Activated T-cell treated with anti-CD3 and anti-CD28 coated beads, Interleukin-2, amount 50 U/mL, for 4 hours (primary cell): ENCODE measurements at regions not wholly inside any gene's neighbourhood (a gene's known extent, or its start where the extent isn't known, plus 50 kb on each side); places are given as distances from the start of the nearest gene placed in this dataset.
"Not testable (repeated sequence)": the region's sequence is repeated elsewhere in the genome, so short reads cannot be mapped to it uniquely, and the experiment has no call there.

ENCODE experiments used
- ATAC-seq, 2 donors: fragments of 200-7000 bp; cut with Tn5 transposase; one replicate each; pipeline ENCODE4 v1.10.0; 2021
- DNase-seq: peaks from one replicate; pipeline ENCODE4 v3.0.0-alpha.2; 2020
- H3K27me3 Mint-ChIP-seq: one replicate; pipeline ENCODE4 v1.8.0; 2021; ENCODE audit warnings: low read depth, mixed read lengths
- H3K36me3 Mint-ChIP-seq: one replicate; pipeline ENCODE4 v1.8.0; 2022; ENCODE audit warnings: mixed read lengths; ENCODE audit not compliant: insufficient read depth
- H3K4me1 Mint-ChIP-seq: one replicate; pipeline ENCODE4 v1.8.0; 2021; ENCODE audit warnings: low read depth, mixed read lengths
- H3K4me3 Mint-ChIP-seq: one replicate; pipeline ENCODE4 v1.8.0; 2021; ENCODE audit warnings: mild to moderate bottlenecking, moderate library complexity, mixed read lengths
- H3K9me3 Mint-ChIP-seq: one replicate; pipeline ENCODE4 v1.8.0; 2021; ENCODE audit warnings: mixed read lengths

DNA sequence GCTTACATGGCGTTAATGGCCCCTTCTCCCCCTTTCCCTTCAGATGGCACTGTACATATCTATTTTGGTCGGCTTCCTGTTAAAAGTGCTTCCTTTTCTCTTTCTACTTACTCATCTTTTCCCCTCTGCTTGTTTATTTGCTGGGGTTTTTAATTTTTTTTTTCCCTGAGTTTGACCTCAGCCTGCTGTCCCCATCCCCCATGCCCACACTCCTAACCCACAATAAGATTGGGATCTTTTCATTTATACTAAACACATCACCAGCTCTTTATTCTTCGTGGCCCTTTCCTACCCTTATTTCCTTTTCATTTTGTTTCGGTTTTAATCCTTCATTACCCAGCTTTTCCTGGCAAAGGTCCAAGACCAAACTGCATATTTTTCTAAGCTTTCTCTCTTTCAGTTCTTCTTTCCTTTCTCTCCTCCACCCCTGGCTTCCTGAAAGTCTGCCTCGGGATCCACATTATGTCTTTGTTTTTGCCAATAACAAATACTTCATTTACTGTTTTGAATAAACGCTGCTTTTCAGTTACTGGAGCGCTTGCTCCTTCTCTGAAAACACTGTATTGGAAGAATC, 152.0 kb upstream of the USP9X start:
- DNase-seq (no peak), ATAC-seq (peak; percentile 61 to 69)
- Mint-ChIP-seq H3K36me3 (no peaks in the 10 kb centered on the region), H3K27me3 (no peaks in the 10 kb centered on the region), H3K4me1 (peaks cover 21% of the 10 kb centered on the region), H3K4me3 (peak overlapping the region; percentile 78), H3K9me3 (peaks cover 2% of the 10 kb centered on the region)

DNA sequence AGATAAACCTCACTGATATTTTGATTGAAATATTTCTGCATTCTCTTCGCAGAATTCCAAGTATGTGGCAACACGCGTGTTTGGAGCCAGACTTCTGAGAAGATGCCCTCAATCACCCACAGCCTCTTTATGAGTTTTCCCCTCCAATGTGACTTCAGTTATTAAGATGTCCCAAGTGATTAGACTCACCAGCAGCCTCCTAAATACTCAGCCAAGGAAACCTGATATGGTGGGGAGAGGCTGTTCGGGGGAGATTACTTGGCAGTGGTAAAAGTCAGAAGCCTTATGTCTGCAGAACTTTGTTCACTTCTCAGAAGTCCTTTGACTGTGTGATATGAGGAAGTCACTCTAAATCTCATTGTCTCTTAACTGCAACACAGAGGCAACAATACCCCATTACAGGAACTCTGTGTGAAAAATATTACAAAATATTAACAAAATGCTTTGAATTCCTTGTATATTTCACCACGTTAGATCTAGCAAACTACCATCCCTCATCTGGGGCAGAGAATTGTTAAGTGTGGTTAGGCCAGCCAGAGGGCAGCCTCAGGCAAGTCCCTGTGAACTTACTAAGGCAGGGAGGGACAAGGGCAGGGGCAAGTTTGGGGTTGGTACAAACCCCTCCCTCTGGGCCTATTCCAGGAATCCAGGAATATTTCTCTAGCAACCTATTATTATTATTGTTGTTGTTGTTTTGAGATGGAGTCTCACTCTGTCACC, 151.4 kb upstream of the USP9X start:
- Mint-ChIP-seq H3K36me3 (no peaks in the 10 kb centered on the region), H3K9me3 (no peaks in the 10 kb centered on the region), H3K4me1 (peaks cover 21% of the 10 kb centered on the region), H3K4me3 (peak overlapping the region; percentile 78), H3K27me3 (no peaks in the 10 kb centered on the region)
- DNase-seq (no peak), ATAC-seq (peak; percentile 62 to 63)

DNA sequence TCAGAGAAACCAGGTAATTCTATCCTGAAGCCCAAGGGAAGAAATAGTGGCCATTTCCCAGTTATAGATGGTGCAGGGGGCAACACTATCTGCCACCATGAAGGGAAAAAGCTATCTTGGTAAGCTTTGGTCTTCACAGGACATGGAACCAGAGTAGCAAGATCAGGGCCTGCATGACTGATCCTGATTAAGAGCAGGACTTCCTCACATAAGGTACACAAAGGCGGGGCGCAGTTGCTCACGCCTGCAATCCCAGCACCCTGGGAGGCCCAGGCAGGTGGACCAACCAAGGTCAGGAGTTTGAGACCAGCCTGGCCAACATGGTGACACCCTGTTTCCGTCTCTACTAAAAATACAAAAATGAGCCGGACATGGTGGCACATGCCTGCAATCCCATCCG, 148.4 kb upstream of the USP9X start:
- ATAC-seq (no peak), DNase-seq (no peak)
- no peak overlapping the region for H3K4me3 Mint-ChIP-seq
- peaks cover 20% of the 10 kb centered on the region for H3K4me1 Mint-ChIP-seq
- no peaks in the 10 kb centered on the region for H3K36me3 Mint-ChIP-seq
- H3K9me3 Mint-ChIP-seq = no peaks in the 10 kb centered on the region
- H3K27me3 Mint-ChIP-seq = no peaks in the 10 kb centered on the region

DNA sequence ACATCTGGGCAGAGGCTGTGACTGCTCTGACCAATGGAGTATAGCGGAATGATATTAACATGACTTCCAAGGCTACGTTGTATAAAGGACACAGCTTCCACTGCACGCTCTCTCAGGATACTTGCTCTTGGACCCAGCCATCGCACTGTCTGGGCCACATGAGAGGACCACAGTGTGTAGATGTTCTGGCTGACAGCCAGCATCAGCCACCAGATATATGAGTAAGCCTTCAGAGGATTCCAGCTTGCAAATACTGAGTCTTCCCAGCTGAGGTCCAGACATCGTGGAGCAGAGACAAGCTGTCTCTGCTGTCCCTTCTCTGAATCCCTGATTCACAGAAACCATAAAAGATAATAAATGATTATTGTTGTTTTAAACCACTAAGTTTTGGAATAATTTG, 146.8 kb upstream of the USP9X start:
- ATAC-seq (no peak), DNase-seq (no peak)

DNA sequence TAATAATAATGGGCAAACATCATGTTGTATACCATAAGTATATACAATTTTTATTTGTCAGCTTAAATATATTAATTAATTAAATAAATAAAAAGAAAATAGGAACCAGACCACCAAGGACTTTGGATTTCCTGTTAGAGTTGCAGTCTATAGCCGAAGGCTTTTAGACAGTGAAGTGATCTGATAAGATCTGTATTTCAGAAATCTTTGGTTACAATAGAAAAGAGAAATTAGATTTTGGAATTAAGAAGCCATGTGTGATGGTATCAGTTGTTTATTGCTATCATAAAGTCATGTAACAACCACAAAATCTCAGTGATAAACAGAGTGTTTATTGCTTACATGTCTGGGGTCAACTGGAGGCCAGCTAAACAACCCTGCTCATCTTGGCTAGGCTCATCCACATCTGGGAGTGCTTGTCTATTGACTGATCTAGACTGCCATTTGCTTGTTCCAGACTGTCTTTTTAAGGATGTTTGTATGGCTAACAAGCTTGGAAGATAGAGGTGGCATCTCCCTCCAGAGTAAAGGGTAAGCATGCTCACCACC, 142.1 kb upstream of the USP9X start:
- Mint-ChIP-seq H3K27me3 (peaks cover 2% of the 10 kb centered on the region), H3K4me1 (no peaks in the 10 kb centered on the region), H3K4me3 (no peak overlapping the region), H3K36me3 (no peaks in the 10 kb centered on the region), H3K9me3 (no peaks in the 10 kb centered on the region)
- DNase-seq (no peak), ATAC-seq (no peak)

More for the DNA sequence above, 146.8 kb upstream of the USP9X start:
- no peaks in the 10 kb centered on the region for H3K9me3 Mint-ChIP-seq
- no peak overlapping the region for H3K4me3 Mint-ChIP-seq
- no peaks in the 10 kb centered on the region for H3K36me3 Mint-ChIP-seq
- H3K27me3 Mint-ChIP-seq = no peaks in the 10 kb centered on the region
- peaks cover 6% of the 10 kb centered on the region for H3K4me1 Mint-ChIP-seq

DNA sequence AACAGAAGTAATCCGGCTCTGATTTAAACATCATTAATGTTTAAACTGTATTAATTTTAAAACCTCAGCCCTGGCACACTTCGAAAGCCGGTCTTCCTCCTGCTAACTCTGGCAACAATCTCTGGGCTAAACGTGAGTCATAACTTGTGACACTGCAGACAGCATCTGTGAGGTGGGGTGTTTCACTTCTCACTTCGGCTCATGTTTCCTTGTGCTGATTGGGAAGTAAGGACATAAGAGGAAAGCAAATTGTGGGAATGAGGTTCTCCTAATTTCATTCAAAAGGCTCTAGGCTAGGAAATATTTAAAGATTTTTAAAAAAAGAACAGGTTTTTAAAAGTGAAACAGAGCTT, 139.9 kb upstream of the USP9X start:
- DNase-seq (no peak), ATAC-seq (no peak)
- no peaks in the 10 kb centered on the region for H3K9me3 Mint-ChIP-seq
- H3K4me1 Mint-ChIP-seq = no peaks in the 10 kb centered on the region
- peaks cover 2% of the 10 kb centered on the region for H3K27me3 Mint-ChIP-seq
- H3K4me3 Mint-ChIP-seq = no peak overlapping the region
- no peaks in the 10 kb centered on the region for H3K36me3 Mint-ChIP-seq

DNA sequence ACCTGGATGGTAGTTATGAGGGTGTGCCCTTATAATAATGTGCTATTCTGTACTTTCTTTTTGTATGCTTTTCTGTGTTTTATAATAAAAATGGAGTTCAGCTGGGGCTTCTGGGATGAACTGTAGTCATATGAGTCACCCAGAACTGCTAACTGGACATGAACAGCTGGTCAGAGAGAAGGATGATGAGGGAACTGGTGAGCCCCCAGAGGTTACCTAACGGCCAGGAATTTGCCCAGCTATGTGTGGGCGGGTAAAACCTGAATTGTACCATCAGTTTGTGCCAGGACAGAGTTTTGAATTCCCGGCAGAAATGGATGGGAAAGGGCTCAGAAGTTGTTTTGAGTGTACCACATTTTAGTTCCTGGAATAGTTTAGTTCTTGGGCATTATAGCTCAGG, 138.0 kb upstream of the USP9X start:
- DNase-seq (no peak), ATAC-seq (no peak)
- H3K4me3 Mint-ChIP-seq = no peak overlapping the region
- H3K27me3 Mint-ChIP-seq = peaks cover 2% of the 10 kb centered on the region
- H3K36me3 Mint-ChIP-seq = no peaks in the 10 kb centered on the region
- H3K9me3 Mint-ChIP-seq = peaks cover 4% of the 10 kb centered on the region
- H3K4me1 Mint-ChIP-seq = peaks cover 7% of the 10 kb centered on the region

DNA sequence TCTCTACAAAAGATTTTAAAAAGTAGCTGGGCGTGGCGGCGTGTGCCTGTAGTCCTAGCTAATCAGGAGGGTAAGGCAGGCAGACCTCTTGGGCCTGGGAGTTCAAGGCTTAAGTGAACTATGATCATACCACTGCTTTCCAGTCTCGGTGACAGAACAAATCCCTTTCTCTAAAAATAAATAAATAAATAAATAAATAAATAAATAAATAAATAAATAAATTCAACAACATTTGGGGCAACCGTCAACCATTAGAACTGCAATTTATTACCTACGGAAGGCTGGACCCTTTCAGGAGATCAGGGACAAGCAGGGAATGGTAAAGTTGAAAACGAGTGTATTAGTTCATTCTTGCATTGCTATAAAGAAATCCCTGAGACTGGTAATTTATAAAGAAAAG, 136.2 kb upstream of the USP9X start:
- Mint-ChIP-seq H3K36me3 (no peaks in the 10 kb centered on the region), H3K9me3 (peaks cover 4% of the 10 kb centered on the region)

DNA sequence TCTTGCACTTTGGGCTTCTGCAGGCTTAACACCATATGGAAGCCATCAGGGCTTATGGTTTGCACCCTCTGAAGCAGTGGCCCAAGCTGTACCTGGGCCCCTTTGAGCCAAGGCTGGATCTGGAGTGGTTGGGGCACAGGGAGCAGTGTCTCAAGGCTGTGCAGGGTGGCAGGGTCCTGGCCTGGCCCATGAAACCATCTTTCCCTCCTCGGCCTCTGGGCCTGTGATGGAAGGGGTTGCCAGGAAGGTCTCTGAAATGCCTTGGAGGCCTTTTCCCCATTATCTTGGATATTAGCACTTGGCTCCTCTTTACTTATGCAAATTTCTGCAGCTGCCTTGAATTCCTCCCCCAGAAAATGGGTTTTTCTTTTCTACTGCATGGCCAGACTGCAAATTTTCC, 134.7 kb upstream of the USP9X start:
- DNase-seq (no peak), ATAC-seq (no peak)
- Mint-ChIP-seq H3K36me3 (no peaks in the 10 kb centered on the region), H3K4me3 (no peak overlapping the region), H3K27me3 (no peaks in the 10 kb centered on the region), H3K4me1 (peaks cover 10% of the 10 kb centered on the region), H3K9me3 (peaks cover 4% of the 10 kb centered on the region)

More for the DNA sequence above, 136.2 kb upstream of the USP9X start:
- ATAC-seq (no peak), DNase-seq (no peak)
- H3K27me3 Mint-ChIP-seq = peaks cover 2% of the 10 kb centered on the region
- no peak overlapping the region for H3K4me3 Mint-ChIP-seq
- peaks cover 10% of the 10 kb centered on the region for H3K4me1 Mint-ChIP-seq

DNA sequence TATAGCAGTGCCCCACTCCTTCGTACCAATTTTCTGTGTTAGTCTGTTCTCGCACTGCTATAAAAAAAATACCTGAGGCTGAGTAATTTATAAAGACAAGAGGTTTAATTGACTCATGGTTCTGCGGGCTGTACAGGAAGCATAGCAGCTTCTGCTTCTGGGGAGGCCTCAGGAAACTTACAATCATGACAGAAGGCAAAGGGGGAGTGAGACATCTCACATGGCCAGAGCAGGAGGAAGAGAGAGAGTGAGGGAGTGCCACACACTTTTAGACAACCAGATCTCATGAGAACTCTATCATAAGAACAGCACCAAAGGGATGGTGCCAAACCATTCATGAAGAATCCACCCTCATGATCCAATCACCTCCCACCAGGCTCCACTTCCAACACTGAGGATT, 133.8 kb upstream of the USP9X start:
- H3K4me1 Mint-ChIP-seq, H3K9me3 Mint-ChIP-seq, H3K27me3 Mint-ChIP-seq, ATAC-seq, DNase-seq, H3K36me3 Mint-ChIP-seq, H3K4me3 Mint-ChIP-seq: not testable (repeated sequence)

DNA sequence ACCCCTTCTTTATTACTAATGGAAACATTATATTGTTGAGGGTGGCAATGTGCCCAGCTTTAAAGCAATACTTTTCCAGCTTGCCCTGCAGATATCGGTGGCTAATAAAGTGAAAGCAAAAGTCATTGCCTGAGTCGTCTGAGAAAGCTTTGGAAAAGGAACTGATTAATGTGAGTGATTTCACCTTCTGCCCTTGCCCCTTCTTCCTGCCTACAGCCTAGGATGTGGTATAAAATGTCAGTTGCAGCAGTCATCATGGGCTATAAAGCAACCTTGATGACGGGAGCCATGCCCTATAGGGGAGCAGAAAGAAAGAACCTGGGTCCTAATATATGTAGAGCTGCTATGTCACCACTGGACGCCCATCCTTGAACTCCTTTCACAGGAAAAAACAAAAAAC, 132.4 kb upstream of the USP9X start:
- H3K9me3 Mint-ChIP-seq = peaks cover 4% of the 10 kb centered on the region
- no peaks in the 10 kb centered on the region for H3K27me3 Mint-ChIP-seq
- peaks cover 10% of the 10 kb centered on the region for H3K4me1 Mint-ChIP-seq
- peak overlapping the region; percentile 59 for H3K4me3 Mint-ChIP-seq
- DNase-seq = no peak
- peak; percentile 53 to 58 for ATAC-seq
- no peaks in the 10 kb centered on the region for H3K36me3 Mint-ChIP-seq

DNA sequence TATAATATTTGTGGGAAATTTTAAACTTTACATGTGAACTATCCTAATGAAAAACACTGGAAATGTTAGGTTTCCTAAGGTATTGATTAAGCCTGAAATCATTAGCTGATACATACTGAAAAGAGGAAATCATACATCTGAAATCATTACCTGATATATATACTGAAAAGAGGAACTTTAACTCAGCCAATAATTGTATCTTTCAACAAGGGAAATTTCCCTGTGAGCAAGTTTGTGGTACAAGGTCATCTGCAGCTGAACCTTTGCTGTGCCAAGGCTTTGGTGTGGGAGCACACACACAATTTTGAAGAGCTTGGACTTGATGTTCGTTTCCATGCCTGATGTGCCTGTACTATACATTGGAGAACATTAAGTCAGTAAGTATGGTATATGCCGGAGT, 131.9 kb upstream of the USP9X start:
- H3K36me3 Mint-ChIP-seq = no peaks in the 10 kb centered on the region
- H3K9me3 Mint-ChIP-seq = peaks cover 4% of the 10 kb centered on the region
- H3K4me1 Mint-ChIP-seq = peaks cover 10% of the 10 kb centered on the region
- no peak for DNase-seq
- H3K27me3 Mint-ChIP-seq = no peaks in the 10 kb centered on the region
- no peak for ATAC-seq
- H3K4me3 Mint-ChIP-seq = peak overlapping the region; percentile 59

DNA sequence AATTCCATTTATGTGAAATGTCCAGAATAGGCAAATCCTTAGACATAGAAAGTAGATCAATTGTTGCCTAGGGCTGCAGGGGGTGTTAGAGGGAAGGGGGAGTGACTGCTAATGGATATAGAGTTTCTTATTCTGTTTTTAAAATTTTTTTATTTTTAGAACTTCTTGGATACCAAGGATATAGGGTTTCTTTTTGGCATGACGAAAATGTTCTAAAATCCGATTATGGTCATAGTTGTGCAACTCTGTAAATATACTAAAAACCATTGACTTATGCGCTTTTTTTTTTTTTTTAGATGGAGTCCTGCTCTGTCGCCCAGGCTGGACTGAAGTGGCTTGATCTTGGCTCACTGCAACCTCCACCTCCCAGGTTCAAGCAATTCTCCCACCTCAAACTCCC, 125.2 kb upstream of the USP9X start:
- Mint-ChIP-seq H3K4me3 (no peak overlapping the region), H3K36me3 (no peaks in the 10 kb centered on the region), H3K4me1 (peaks cover 2% of the 10 kb centered on the region), H3K27me3 (no peaks in the 10 kb centered on the region), H3K9me3 (peaks cover 4% of the 10 kb centered on the region)
- no peak for DNase-seq
- no peak for ATAC-seq

DNA sequence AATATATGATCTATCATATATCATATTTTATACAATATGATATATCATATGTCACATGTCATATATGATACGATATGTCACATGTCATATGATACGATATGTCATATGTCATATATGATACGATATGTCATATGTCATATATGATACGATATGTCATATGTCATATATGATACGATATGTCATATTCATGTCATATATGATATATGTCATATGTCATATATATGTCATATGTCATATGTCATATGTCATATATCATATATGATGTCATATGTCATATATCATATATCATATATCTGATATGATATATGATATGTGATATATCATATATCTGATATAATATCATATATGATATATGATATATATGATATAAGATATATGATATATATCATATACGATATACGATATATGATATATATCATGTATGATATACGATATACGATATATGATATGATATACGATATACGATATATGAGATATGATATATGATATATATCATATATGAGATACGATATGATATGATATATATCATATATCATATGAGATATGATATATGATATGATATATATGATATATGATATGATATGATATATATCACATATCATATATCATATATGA, 122.3 kb upstream of the USP9X start:
- Mint-ChIP-seq H3K36me3 (no peaks in the 10 kb centered on the region), H3K4me3 (no peak overlapping the region), H3K27me3 (no peaks in the 10 kb centered on the region), H3K9me3 (peaks cover 4% of the 10 kb centered on the region), H3K4me1 (peaks cover 2% of the 10 kb centered on the region)
- no peak for ATAC-seq
- no peak for DNase-seq

DNA sequence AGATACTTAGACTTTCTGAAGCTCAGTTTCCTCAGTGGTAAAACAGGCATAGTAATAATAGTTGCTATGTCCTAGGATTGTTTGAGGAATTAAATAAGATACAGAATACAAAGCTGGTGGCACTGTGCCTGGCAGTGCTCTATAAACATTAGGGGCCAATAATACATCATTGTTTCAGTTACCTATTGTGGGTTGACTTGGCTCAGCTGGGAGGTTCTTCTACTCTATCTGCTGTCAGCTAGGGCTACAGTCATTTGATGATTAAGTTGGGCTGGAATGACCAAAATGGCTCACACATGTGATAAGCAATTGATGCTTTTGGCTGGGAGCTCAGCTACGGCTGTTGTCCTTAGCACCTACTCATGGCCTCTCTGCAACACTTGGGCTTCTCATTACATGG, 121.2 kb upstream of the USP9X start:
- no peaks in the 10 kb centered on the region for H3K27me3 Mint-ChIP-seq
- no peaks in the 10 kb centered on the region for H3K36me3 Mint-ChIP-seq
- DNase-seq (no peak), ATAC-seq (no peak)
- peaks cover 4% of the 10 kb centered on the region for H3K9me3 Mint-ChIP-seq
- no peak overlapping the region for H3K4me3 Mint-ChIP-seq
- peaks cover 2% of the 10 kb centered on the region for H3K4me1 Mint-ChIP-seq
